Stimulated activated CD4-positive, alpha-beta T cell treated with anti-CD3 and anti-CD28 coated beads, Interleukin-12 subunit alpha, Interleukin-12 subunit beta, amount 100 ng/mL, for 48 hours (primary cell): ENCODE measurements at regions not wholly inside any gene's neighbourhood (a gene's known extent, or its start where the extent isn't known, plus 50 kb on each side); places are given as distances from the start of the nearest gene placed in this dataset.

Experiments used
- DNase-seq, 3 donors: peaks; one replicate each; pipeline ENCODE4 v3.0.0-alpha.2; 2020; ENCODE audit warnings: low read depth in 2 of 3, low spot score in 1 of 3

- no peak for DNase-seq
These were observed 247.0 kb downstream of the CHD9NB start for GRCh38 chr16:52805559-52806168.

- DNase-seq, result no peak
These were observed 252.3 kb downstream of the CHD9NB start for GRCh38 chr16:52800432-52800831.

GRCh38 chr16:52799149-52799548 lies 252.2 kb upstream of the TOX3 start:
- no peak for DNase-seq

- no peak for DNase-seq
These were observed 240.8 kb upstream of the TOX3 start for GRCh38 chr16:52787709-52788108.

GRCh38 chr16:52786091-52786490 lies 239.1 kb upstream of the TOX3 start:
- no peak for DNase-seq

- DNase-seq, result no peak
These were observed 238.7 kb upstream of the TOX3 start for GRCh38 chr16:52785653-52786052.

- no peak for DNase-seq
These were observed 236.7 kb upstream of the TOX3 start for GRCh38 chr16:52783616-52784015.

- DNase-seq, result no peak
These were observed 234.2 kb upstream of the TOX3 start for GRCh38 chr16:52781005-52781630.

- no peak for DNase-seq
These were observed 226.1 kb upstream of the TOX3 start for GRCh38 chr16:52773026-52773425.

GRCh38 chr16:52770828-52771227 lies 223.9 kb upstream of the TOX3 start:
- DNase-seq, result no peak

- no peak for DNase-seq
These were observed 211.5 kb upstream of the TOX3 start for GRCh38 chr16:52758473-52758855.

GRCh38 chr16:52757746-52758472 lies 211.0 kb upstream of the TOX3 start:
- DNase-seq, result no peak

GRCh38 chr16:52756812-52757517 lies 210.0 kb upstream of the TOX3 start:
- DNase-seq, result no peak

GRCh38 chr16:52755396-52755795 lies 208.5 kb upstream of the TOX3 start:
- no peak for DNase-seq

- DNase-seq, result no peak
These were observed 204.1 kb upstream of the TOX3 start for GRCh38 chr16:52751035-52751434.

GRCh38 chr16:52748741-52749140 lies 201.8 kb upstream of the TOX3 start:
- no peak for DNase-seq

GRCh38 chr16:52747088-52747595 lies 200.2 kb upstream of the TOX3 start:
- DNase-seq, result no peak

- no peak for DNase-seq
These were observed 196.8 kb upstream of the TOX3 start for GRCh38 chr16:52743707-52744106.

GRCh38 chr16:52742608-52743170 lies 195.7 kb upstream of the TOX3 start:
- no peak for DNase-seq

- DNase-seq, result no peak
These were observed 195.1 kb upstream of the TOX3 start for GRCh38 chr16:52742052-52742451.

- DNase-seq, result no peak
These were observed 194.4 kb upstream of the TOX3 start for GRCh38 chr16:52741351-52741750.
